ENCODE measurements at regions not wholly inside any gene's neighbourhood (a gene's known extent, or its start where the extent isn't known, plus 50 kb on each side); places are given as distances from the start of the nearest gene placed in this dataset.

- TF ChIP-seq ZNF132 (tag by site-specific recombination; IDR thresholded peaks at IDR 0.05; ENCODE audit: borderline replicate concordance) (no peak), KLF16 (tag by site-specific recombination; IDR thresholded peaks at IDR 0.05) (no peak), ATF2 (tag by site-specific recombination; IDR thresholded peaks at IDR 0.05; ENCODE audit: low read depth) (no peak), ZNF513 (tag by site-specific recombination; IDR thresholded peaks at IDR 0.05) (no peak), ZNF610 (tag by site-specific recombination; IDR thresholded peaks at IDR 0.05; ENCODE audit: borderline replicate concordance) (no peak), ZNF202 (tag by site-specific recombination; IDR thresholded peaks at IDR 0.05; ENCODE audit: borderline replicate concordance) (no peak), ZNF37A (tag by site-specific recombination; IDR thresholded peaks at IDR 0.05) (no peak), ZBTB21 (tag by site-specific recombination; IDR thresholded peaks at IDR 0.05) (no peak), PBX3 (CRISPR knock-in tag; IDR thresholded peaks at IDR 0.05) (no peak), ZNF112 (tag by site-specific recombination; IDR thresholded peaks at IDR 0.05) (no peak), SP3 (tag by site-specific recombination; IDR thresholded peaks at IDR 0.05) (no peak), WT1 (tag by site-specific recombination; IDR thresholded peaks at IDR 0.05) (no peak), ZNF76 (tag by site-specific recombination; IDR thresholded peaks at IDR 0.05; ENCODE audit: borderline replicate concordance, low read depth) (no peak)
- TF ChIP-seq, protein P1, sequence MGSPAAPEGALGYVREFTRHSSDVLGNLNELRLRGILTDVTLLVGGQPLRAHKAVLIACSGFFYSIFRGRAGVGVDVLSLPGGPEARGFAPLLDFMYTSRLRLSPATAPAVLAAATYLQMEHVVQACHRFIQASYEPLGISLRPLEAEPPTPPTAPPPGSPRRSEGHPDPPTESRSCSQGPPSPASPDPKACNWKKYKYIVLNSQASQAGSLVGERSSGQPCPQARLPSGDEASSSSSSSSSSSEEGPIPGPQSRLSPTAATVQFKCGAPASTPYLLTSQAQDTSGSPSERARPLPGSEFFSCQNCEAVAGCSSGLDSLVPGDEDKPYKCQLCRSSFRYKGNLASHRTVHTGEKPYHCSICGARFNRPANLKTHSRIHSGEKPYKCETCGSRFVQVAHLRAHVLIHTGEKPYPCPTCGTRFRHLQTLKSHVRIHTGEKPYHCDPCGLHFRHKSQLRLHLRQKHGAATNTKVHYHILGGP (tag by site-specific recombination; IDR thresholded peaks at IDR 0.05) = no peak
- TF ChIP-seq, protein P2, sequence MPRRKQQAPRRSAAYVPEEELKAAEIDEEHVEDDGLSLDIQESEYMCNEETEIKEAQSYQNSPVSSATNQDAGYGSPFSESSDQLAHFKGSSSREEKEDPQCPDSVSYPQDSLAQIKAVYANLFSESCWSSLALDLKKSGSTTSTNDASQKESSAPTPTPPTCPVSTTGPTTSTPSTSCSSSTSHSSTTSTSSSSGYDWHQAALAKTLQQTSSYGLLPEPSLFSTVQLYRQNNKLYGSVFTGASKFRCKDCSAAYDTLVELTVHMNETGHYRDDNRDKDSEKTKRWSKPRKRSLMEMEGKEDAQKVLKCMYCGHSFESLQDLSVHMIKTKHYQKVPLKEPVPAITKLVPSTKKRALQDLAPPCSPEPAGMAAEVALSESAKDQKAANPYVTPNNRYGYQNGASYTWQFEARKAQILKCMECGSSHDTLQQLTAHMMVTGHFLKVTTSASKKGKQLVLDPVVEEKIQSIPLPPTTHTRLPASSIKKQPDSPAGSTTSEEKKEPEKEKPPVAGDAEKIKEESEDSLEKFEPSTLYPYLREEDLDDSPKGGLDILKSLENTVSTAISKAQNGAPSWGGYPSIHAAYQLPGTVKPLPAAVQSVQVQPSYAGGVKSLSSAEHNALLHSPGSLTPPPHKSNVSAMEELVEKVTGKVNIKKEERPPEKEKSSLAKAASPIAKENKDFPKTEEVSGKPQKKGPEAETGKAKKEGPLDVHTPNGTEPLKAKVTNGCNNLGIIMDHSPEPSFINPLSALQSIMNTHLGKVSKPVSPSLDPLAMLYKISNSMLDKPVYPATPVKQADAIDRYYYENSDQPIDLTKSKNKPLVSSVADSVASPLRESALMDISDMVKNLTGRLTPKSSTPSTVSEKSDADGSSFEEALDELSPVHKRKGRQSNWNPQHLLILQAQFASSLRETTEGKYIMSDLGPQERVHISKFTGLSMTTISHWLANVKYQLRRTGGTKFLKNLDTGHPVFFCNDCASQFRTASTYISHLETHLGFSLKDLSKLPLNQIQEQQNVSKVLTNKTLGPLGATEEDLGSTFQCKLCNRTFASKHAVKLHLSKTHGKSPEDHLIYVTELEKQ (tag by site-specific recombination; IDR thresholded peaks at IDR 0.05; ENCODE audit: borderline replicate concordance) = no peak
- H3K27ac ChIP-seq (ENCODE audit: extremely low read depth, low read depth, low read length) = no peak overlapping the region
- H3K36me3 ChIP-seq (ENCODE audit: control insufficient read depth in 2 of 2, insufficient read depth in 1 of 2, low read length in 2 of 2) = no peaks in the 10 kb centered on the region
- no peak overlapping the region for H3K4me3 ChIP-seq (ENCODE audit: low read depth, low read length)
- CTCF ChIA-PET = no interaction called here
- POLR2A ChIA-PET = no interaction called here
- no peaks in the 10 kb centered on the region for H3K4me1 ChIP-seq (ENCODE audit: control insufficient read depth, insufficient read depth, low read length)
- H3K9me3 ChIP-seq (ENCODE audit: control insufficient read depth, insufficient read depth, low read depth, low read length) = no peaks in the 10 kb centered on the region
These were observed 425.5 kb upstream of the RIOK2 start for GRCh38 chr5:97608501-97608900.

DNA sequence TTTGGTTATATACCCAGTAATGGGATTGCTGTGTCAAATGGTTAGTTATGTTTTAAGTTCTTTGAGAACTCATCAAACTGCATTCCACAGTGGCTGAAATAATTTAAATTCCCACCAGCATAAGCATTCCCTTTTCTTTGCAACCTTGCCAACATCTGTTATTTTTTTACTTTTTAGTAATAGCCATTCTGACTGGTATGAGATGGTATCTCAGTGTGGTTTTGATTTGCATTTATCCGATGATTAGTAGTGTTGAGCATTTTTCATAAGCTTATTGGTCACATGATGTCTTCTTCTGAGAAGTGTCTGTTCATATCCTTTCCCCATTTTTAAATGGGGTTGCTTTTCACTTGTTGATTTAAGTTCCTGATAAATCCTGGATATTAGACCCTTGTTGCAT is 435.7 kb upstream of the RIOK2 start:
- CTCF ChIA-PET = no interaction called here
- Histone ChIP-seq H3K36me3 (ENCODE audit: control insufficient read depth in 2 of 2, insufficient read depth in 1 of 2, low read length in 2 of 2) (no peaks in the 10 kb centered on the region), H3K4me1 (ENCODE audit: control insufficient read depth, insufficient read depth, low read length) (no peaks in the 10 kb centered on the region)
- TF ChIP-seq ZSCAN4 (tag by site-specific recombination; IDR thresholded peaks at IDR 0.05) = no peak
- TF ChIP-seq ZFP41 (tag by site-specific recombination; IDR thresholded peaks at IDR 0.05; ENCODE audit: borderline replicate concordance) = no peak
- TF ChIP-seq, protein P3, sequence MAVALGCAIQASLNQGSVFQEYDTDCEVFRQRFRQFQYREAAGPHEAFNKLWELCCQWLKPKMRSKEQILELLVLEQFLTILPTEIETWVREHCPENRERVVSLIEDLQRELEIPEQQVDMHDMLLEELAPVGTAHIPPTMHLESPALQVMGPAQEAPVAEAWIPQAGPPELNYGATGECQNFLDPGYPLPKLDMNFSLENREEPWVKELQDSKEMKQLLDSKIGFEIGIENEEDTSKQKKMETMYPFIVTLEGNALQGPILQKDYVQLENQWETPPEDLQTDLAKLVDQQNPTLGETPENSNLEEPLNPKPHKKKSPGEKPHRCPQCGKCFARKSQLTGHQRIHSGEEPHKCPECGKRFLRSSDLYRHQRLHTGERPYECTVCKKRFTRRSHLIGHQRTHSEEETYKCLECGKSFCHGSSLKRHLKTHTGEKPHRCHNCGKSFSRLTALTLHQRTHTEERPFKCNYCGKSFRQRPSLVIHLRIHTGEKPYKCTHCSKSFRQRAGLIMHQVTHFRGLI (tag by site-specific recombination; IDR thresholded peaks at IDR 0.05) = no peak
- no peak for TF ChIP-seq ZFP69B (tag by site-specific recombination; IDR thresholded peaks at IDR 0.05)
- no peak for TF ChIP-seq ZBTB1 (tag by site-specific recombination; IDR thresholded peaks at IDR 0.05)
- TF ChIP-seq ZNF132 (tag by site-specific recombination; IDR thresholded peaks at IDR 0.05; ENCODE audit: borderline replicate concordance) = no peak
- no peak for TF ChIP-seq ZBTB17 (tag by site-specific recombination; IDR thresholded peaks at IDR 0.05)
- no peak for TF ChIP-seq ZNF707 (tag by site-specific recombination; IDR thresholded peaks at IDR 0.05)
- TF ChIP-seq BCL11B (tag by site-specific recombination; IDR thresholded peaks at IDR 0.05; ENCODE audit: low read depth) = no peak
- no peak for TF ChIP-seq ZNF248 (tag by site-specific recombination; IDR thresholded peaks at IDR 0.05)
- TF ChIP-seq ZNF843 (tag by site-specific recombination; IDR thresholded peaks at IDR 0.05) = no peak

More for the DNA sequence above, 435.7 kb upstream of the RIOK2 start:
- Histone ChIP-seq H3K4me3 (ENCODE audit: low read depth, low read length) (no peak overlapping the region), H3K27ac (ENCODE audit: extremely low read depth, low read depth, low read length) (no peak overlapping the region), H3K9me3 (ENCODE audit: control insufficient read depth, insufficient read depth, low read depth, low read length) (no peaks in the 10 kb centered on the region)
- POLR2A ChIA-PET = no interaction called here
